Right lobe of liver (tissue), 4 donors: ENCODE measurements at regions not wholly inside any gene's neighbourhood (a gene's known extent, or its start where the extent isn't known, plus 50 kb on each side); places are given as distances from the start of the nearest gene placed in this dataset.

ENCODE experiments used
- CTCF ChIP-seq, 4 donors: fragments of 200-600 bp in 3 of 4; fragments of 450-650 bp in 1 of 4; IDR thresholded peaks; one replicate each; pipeline versions ENCODE4 v1.5.1 to v1.8.0; 2016 to 2022; ENCODE audit warnings: antibody characterized with exemption in 4 of 4, mild to moderate bottlenecking in 2 of 4
- POLR2A ChIP-seq: fragments of 450-650 bp; IDR thresholded peaks from one replicate; pipeline ENCODE4 v1.6.1; 2017; ENCODE audit warnings: antibody characterized with exemption, mild to moderate bottlenecking
- donor health status: DM: no; HTN: no; CAD: no.
- donor health status: DM: no; HTN: no; CAD: no.
- donor health status: DM: no; HTN: yes; CAD: no.

DNA sequence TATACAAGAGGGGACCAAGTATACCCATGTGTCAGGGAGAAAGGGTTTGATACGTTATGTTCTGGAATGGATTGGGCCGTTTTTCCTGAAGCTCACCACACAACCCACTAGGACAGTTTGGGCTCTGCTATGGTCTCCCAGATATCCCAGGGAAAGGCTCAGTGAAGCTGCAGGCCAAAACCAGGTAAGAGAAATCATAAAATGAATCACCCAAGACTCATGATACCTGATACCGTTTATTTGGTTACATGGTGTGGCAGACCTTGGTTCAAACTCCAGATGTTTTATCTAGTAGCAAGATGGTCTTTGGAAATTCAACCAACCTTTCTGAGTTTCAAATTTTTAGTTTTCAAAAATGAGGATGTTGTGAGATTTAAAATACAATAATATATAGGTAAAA, 177.6 kb downstream of the C12orf75 start:
- no peak for TF ChIP-seq CTCF (IDR thresholded peaks at IDR 0.05)
- no peak for TF ChIP-seq POLR2A
